Spinal cord (tissue), 10 donors: ENCODE measurements at regions not wholly inside any gene's neighbourhood (a gene's known extent, or its start where the extent isn't known, plus 50 kb on each side); places are given as distances from the start of the nearest gene placed in this dataset. TPM values are rescaled to one million over a fixed set of nuclear protein-coding genes. Genes with fewer than 3 reads are reported as not detected.
"Not testable (repeated sequence)": the region's sequence is repeated elsewhere in the genome, so short reads cannot be mapped to it uniquely, and the experiment has no call there.

Experiments used
- DNase-seq, 6 donors: peaks; one replicate each; pipeline versions ENCODE4 v3.0.0 to v3.0.0-alpha.2; 2013 to 2015; ENCODE audit warnings: low spot score in 6 of 6, low read depth in 4 of 6
- H3K27ac ChIP-seq: one replicate; pipeline ENCODE4 v1.5.1; 2013; ENCODE audit warnings: low read depth, low read length, control low read depth
- H3K27me3 ChIP-seq: one replicate; pipeline ENCODE4 v1.6.1; 2013; ENCODE audit warnings: low read length; ENCODE audit not compliant: control insufficient read depth, insufficient read depth
- H3K36me3 ChIP-seq: one replicate; pipeline ENCODE4 v1.6.1; 2013; ENCODE audit warnings: low read length; ENCODE audit not compliant: control insufficient read depth, insufficient read depth
- H3K4me1 ChIP-seq: one replicate; pipeline ENCODE4 v1.6.1; 2013; ENCODE audit warnings: low read length; ENCODE audit not compliant: control insufficient read depth, insufficient read depth
- H3K4me3 ChIP-seq: one replicate; pipeline ENCODE4 v1.5.1; 2013; ENCODE audit warnings: low read depth, low read length, control low read depth
- H3K9me3 ChIP-seq: one replicate; pipeline ENCODE4 v1.6.1; 2013; ENCODE audit warnings: low read length; ENCODE audit not compliant: control insufficient read depth, insufficient read depth
- whole genome bisulfite sequencing: methylation state at CpG from one replicate; pipeline ENCODE4 v1.1.5; 2013; ENCODE audit warnings: missing lambda C conversion rate; ENCODE audit not compliant: insufficient coverage; 5-methylcytosine and 5-hydroxymethylcytosine counted together
- small RNA-seq: library from RNA; depleted of rRNA; stranded (forward); fragments of <200 nt; gene quantifications from one replicate; pipeline ENCODE3, GENCODE V24; 2014; ENCODE audit warnings: low replicate concordance
- donor health status: healthy.

GRCh38 chr17:43299300-43300076 is 65.7 kb upstream of the RNU2-1 start:
- not testable (repeated sequence) for H3K4me1 ChIP-seq, H3K27me3 ChIP-seq, H3K4me3 ChIP-seq, H3K9me3 ChIP-seq, DNase-seq, H3K27ac ChIP-seq, H3K36me3 ChIP-seq
- WGBS, result no CpG with 5 or more reads among the region's 37 CpGs

DNA sequence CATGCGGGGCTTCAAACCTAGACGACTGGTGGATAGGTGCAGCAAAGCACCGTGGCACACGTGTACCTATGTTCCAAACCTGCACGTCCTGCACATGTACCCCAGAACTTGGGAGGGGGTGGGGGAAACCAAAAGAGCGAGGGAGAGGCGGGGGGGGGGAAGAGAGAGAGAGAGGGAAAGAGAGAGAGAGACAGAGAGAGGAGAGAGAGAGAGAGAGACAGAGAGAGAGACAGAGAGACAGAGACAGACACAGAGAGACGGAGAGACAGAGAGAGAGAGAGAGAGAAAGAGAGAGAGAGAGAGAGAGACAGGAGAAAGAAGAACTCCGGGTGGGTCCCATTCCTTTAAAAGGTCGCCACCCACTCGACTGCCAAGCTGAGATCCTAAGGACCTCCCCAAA is 55.9 kb upstream of the RNU2-1 start:
- not testable (repeated sequence) for H3K27ac ChIP-seq, H3K36me3 ChIP-seq, H3K4me1 ChIP-seq, H3K27me3 ChIP-seq, DNase-seq, H3K9me3 ChIP-seq, H3K4me3 ChIP-seq
- WGBS, result no CpG with 5 or more reads among the region's 11 CpGs

DNA sequence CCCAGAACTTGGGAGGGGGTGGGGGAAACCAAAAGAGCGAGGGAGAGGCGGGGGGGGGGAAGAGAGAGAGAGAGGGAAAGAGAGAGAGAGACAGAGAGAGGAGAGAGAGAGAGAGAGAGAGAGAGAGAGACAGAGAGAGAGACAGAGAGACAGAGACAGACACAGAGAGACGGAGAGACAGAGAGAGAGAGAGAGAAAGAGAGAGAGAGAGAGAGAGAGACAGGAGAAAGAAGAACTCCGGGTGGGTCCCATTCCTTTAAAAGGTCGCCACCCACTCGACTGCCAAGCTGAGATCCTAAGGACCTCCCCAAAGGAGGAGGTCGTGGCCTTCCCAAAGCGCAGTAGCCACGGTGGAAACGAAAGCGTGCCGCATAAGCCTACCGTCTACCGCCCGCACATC is 49.8 kb upstream of the RNU2-1 start:
- no CpG with 5 or more reads among the region's 15 CpGs for WGBS
- DNase-seq, result not testable (repeated sequence)

More for the DNA sequence above, 49.8 kb upstream of the RNU2-1 start:
- H3K36me3 ChIP-seq, H3K27ac ChIP-seq, H3K27me3 ChIP-seq, H3K4me3 ChIP-seq, H3K9me3 ChIP-seq, H3K4me1 ChIP-seq: not testable (repeated sequence)

Small RNA genes in the stretch of these regions (small RNA-seq; reads per million reads assigned to genes)
- gene RF00004, result not detected
